Panc1 (cell line): ENCODE measurements at regions not wholly inside any gene's neighbourhood (a gene's known extent, or its start where the extent isn't known, plus 50 kb on each side); places are given as distances from the start of the nearest gene placed in this dataset.

ENCODE experiments used
- ATAC-seq: fragments of 200-7000 bp; cut with Tn5 transposase; 2 replicates; pipeline ENCODE4 v1.9.1; 2020; ENCODE audit warnings: mild to moderate bottlenecking, moderate library complexity
- BruUV-seq: library from RNA; stranded (reverse); fragments of 400-500 nt; replicated peaks from 2 replicates; lab custom pipeline; 2021; lab: Mats Ljungman, UMichigan
- CTCF ChIA-PET: fragments of 300-600 bp; sonication (Branson Sonifier 250); formaldehyde crosslinking; loops from one replicate; lab custom pipeline; 2022; ENCODE audit warnings: antibody characterized with exemption; lab: Charles Lee
- POLR2A ChIA-PET: fragments of 300-600 bp; sonication (Branson Sonifier 250); formaldehyde crosslinking; loops from one replicate; lab custom pipeline; 2022; ENCODE audit warnings: antibody characterized with exemption; lab: Charles Lee
- DNase-seq: peaks from one replicate; pipeline ENCODE4 v3.0.0-alpha.2; 2010; ENCODE audit warnings: low read depth, low spot score
- H3K27ac ChIP-seq: 2 replicates; pipeline ENCODE4 v1.5.1; 2011; ENCODE audit warnings: mild to moderate bottlenecking, low read length, inconsistent platforms
- H3K27me3 ChIP-seq: fragments of 200-500 bp; sonication (Bioruptor generic); 2 replicates; pipeline ENCODE4 v1.6.0; 2014; ENCODE audit warnings: low read length, inconsistent platforms; ENCODE audit not compliant: control insufficient read depth, insufficient read depth
- H3K36me3 ChIP-seq: fragments of 200-500 bp; sonication (Bioruptor generic); 2 replicates; pipeline ENCODE4 v1.5.1; 2014; ENCODE audit warnings: inconsistent platforms, mild to moderate bottlenecking, low read length, moderate library complexity; ENCODE audit not compliant: control insufficient read depth, insufficient read depth
- H3K4me1 ChIP-seq: 2 replicates; pipeline ENCODE4 v1.5.1; 2011; ENCODE audit warnings: inconsistent platforms, mild to moderate bottlenecking, low read length, moderate library complexity; ENCODE audit not compliant: control insufficient read depth, insufficient read depth
- H3K4me3 ChIP-seq, 2 experiments: 2 replicates each; pipeline ENCODE4 v1.5.1; 2011 to 2012; ENCODE audit warnings: low read depth in 2 of 2, low read length in 2 of 2, mild to moderate bottlenecking in 2 of 2, inconsistent platforms in 1 of 2, moderate library complexity in 1 of 2
- H3K9me3 ChIP-seq: fragments of 200-500 bp; sonication (Bioruptor generic); 2 replicates; pipeline ENCODE4 v1.5.1; 2014; ENCODE audit warnings: low read depth, mild to moderate bottlenecking, inconsistent platforms, low read length, moderate library complexity; ENCODE audit not compliant: control insufficient read depth, insufficient read depth
- CTCF ChIP-seq: fragments of 450-650 bp; IDR thresholded peaks from 2 replicates; pipeline ENCODE4 v1.5.1; 2017; ENCODE audit warnings: mild to moderate bottlenecking
- POLR2AphosphoS5 ChIP-seq: IDR thresholded peaks from 2 replicates; pipeline ENCODE4 v1.6.1; 2012; ENCODE audit warnings: mild to moderate bottlenecking, low read depth, low read length, moderate library complexity
- REST ChIP-seq, 2 experiments: IDR thresholded peaks; 2 replicates each; pipeline ENCODE4 v1.6.1; 2011 to 2012; ENCODE audit warnings: low read depth in 2 of 2, control low read depth in 1 of 2, low read length in 1 of 2, mild to moderate bottlenecking in 1 of 2, moderate library complexity in 1 of 2; ENCODE audit not compliant: insufficient read depth in 1 of 2
- SIN3A ChIP-seq: IDR thresholded peaks from 2 replicates; pipeline ENCODE4 v1.6.1; 2012; ENCODE audit warnings: low read depth, mild to moderate bottlenecking, low read length, moderate library complexity, borderline replicate concordance; ENCODE audit not compliant: insufficient read depth
- TCF7L2 ChIP-seq: IDR thresholded peaks from 2 replicates; pipeline ENCODE4 v1.6.1; 2011; ENCODE audit warnings: mild to moderate bottlenecking, low read depth, low read length, inconsistent platforms
- in situ Hi-C: cut with HindIII; loops from 2 replicates; pipeline ENCODE4 v1.10.0; 2016; ENCODE audit warnings: low sequenced_read_pairs, low pct_unique_long_range_greater_than_20kb
- intact Hi-C: fragments of 100-400 bp; cut with micrococcal nuclease; formaldehyde crosslinking; loops from one replicate; pipeline ENCODE4 v1.10.0; 2022; ENCODE audit not compliant: unreplicated experiment

DNA sequence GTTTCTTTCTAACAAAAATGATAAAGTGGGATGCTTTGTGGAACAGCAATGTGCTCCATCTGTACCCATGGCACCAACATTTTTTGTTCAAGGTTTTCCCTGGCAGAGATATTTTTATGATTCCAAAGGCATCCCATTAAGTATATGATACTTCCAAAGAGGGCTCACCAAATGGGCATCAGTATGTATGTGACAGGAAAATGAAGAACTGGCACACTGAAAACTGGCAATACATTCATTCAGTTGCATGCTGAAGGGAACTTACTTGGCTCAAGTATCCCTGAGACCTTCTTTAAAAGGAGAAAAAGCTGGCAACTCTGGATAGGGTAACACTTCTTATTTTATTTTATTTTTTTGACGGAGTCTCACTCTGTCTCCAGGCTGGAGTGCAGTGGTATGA lies 249.8 kb downstream of the IL20RB start:
- H3K27me3 ChIP-seq = peaks cover 5% of the 10 kb centered on the region; the same call in 1 of the 2 replicates
- POLR2A ChIA-PET = no interaction called here
- H3K36me3 ChIP-seq = no peaks in the 10 kb centered on the region
- intact Hi-C loops = no loop called here
- CTCF ChIA-PET = no interaction called here
- ATAC-seq (no peak), DNase-seq (no peak)
- no TSS peak for BruUV-seq
- in situ Hi-C loops = no loop called here
- no peak overlapping the region for H3K27ac ChIP-seq
- TF ChIP-seq REST (IDR thresholded peaks at IDR 0.05; ENCODE audit: insufficient read depth in 1 of 2, low read depth in 2 of 2, low read length in 1 of 2) = no peak
- TF ChIP-seq SIN3A = no peak
- no peak for TF ChIP-seq CTCF
- no peak for TF ChIP-seq TCF7L2
- TF ChIP-seq POLR2AphosphoS5 = no peak
- H3K9me3 ChIP-seq = no peaks in the 10 kb centered on the region
- H3K4me1 ChIP-seq = no peaks in the 10 kb centered on the region
- no peak overlapping the region for H3K4me3 ChIP-seq

DNA sequence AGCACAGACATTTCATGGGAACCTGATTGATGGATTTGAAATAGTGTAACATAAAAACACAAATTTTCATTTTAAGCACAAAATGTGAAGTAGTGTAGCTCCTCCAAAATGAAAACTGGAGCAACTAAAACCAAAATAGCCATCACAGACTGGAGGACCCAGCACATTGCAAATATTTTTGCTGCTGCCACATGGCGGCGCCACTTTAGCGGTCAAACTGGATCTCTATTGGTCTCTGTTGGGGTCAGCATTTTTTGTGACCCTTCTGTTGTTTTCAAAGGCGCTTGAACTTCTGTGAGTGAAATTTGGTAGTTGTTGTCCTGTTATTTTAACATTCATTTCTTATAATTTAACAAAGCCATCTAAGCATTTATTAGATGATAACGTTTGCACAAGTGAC lies 259.9 kb downstream of the IL20RB start:
- CTCF ChIA-PET = no interaction called here
- TF ChIP-seq CTCF (peak; percentile 77), SIN3A (no peak), TCF7L2 (no peak), POLR2AphosphoS5 (no peak), REST (IDR thresholded peaks at IDR 0.05; ENCODE audit: insufficient read depth in 1 of 2, low read depth in 2 of 2, low read length in 1 of 2) (no peak)
- intact Hi-C loops = no loop called here
- Histone ChIP-seq H3K4me3 (no peak overlapping the region), H3K4me1 (no peaks in the 10 kb centered on the region), H3K27ac (no peak overlapping the region), H3K9me3 (no peaks in the 10 kb centered on the region), H3K27me3 (no peaks in the 10 kb centered on the region), H3K36me3 (no peaks in the 10 kb centered on the region)
- ATAC-seq = no peak
- no peak for DNase-seq
- in situ Hi-C loops = no loop called here
- BruUV-seq = no TSS peak
- POLR2A ChIA-PET = no interaction called here
